Activated T-cell treated with anti-CD3 and anti-CD28 coated beads, Interleukin-2, amount 50 U/mL, for 4 hours (primary cell): ENCODE measurements at regions not wholly inside any gene's neighbourhood (a gene's known extent, or its start where the extent isn't known, plus 50 kb on each side); places are given as distances from the start of the nearest gene placed in this dataset.
"Not testable (repeated sequence)": the region's sequence is repeated elsewhere in the genome, so short reads cannot be mapped to it uniquely, and the experiment has no call there.

ENCODE experiments used
- ATAC-seq, 2 donors: fragments of 200-7000 bp; cut with Tn5 transposase; one replicate each; pipeline ENCODE4 v1.10.0; 2021
- DNase-seq: peaks from one replicate; pipeline ENCODE4 v3.0.0-alpha.2; 2020
- H3K27me3 Mint-ChIP-seq: one replicate; pipeline ENCODE4 v1.8.0; 2021; ENCODE audit warnings: low read depth, mixed read lengths
- H3K36me3 Mint-ChIP-seq: one replicate; pipeline ENCODE4 v1.8.0; 2022; ENCODE audit warnings: mixed read lengths; ENCODE audit not compliant: insufficient read depth
- H3K4me1 Mint-ChIP-seq: one replicate; pipeline ENCODE4 v1.8.0; 2021; ENCODE audit warnings: low read depth, mixed read lengths
- H3K4me3 Mint-ChIP-seq: one replicate; pipeline ENCODE4 v1.8.0; 2021; ENCODE audit warnings: mild to moderate bottlenecking, moderate library complexity, mixed read lengths
- H3K9me3 Mint-ChIP-seq: one replicate; pipeline ENCODE4 v1.8.0; 2021; ENCODE audit warnings: mixed read lengths

- not testable (repeated sequence) for H3K36me3 Mint-ChIP-seq, H3K4me1 Mint-ChIP-seq, ATAC-seq, H3K27me3 Mint-ChIP-seq, DNase-seq, H3K4me3 Mint-ChIP-seq, H3K9me3 Mint-ChIP-seq
These were observed 2832.3 kb downstream of the RPIA start for GRCh38 chr2:91523751-91524150.

- H3K36me3 Mint-ChIP-seq, H3K4me3 Mint-ChIP-seq, H3K27me3 Mint-ChIP-seq, ATAC-seq, H3K9me3 Mint-ChIP-seq, DNase-seq, H3K4me1 Mint-ChIP-seq: not testable (repeated sequence)
These were observed 2834.1 kb downstream of the RPIA start for GRCh38 chr2:91525587-91525986.

GRCh38 chr2:91526083-91526482 is 2834.6 kb downstream of the RPIA start:
- not testable (repeated sequence) for ATAC-seq, H3K4me1 Mint-ChIP-seq, H3K36me3 Mint-ChIP-seq, H3K4me3 Mint-ChIP-seq, H3K9me3 Mint-ChIP-seq, H3K27me3 Mint-ChIP-seq, DNase-seq

- H3K27me3 Mint-ChIP-seq, H3K9me3 Mint-ChIP-seq, ATAC-seq, H3K4me3 Mint-ChIP-seq, DNase-seq, H3K4me1 Mint-ChIP-seq, H3K36me3 Mint-ChIP-seq: not testable (repeated sequence)
These were observed 2835.6 kb downstream of the RPIA start for GRCh38 chr2:91527056-91527455.

- ATAC-seq, H3K27me3 Mint-ChIP-seq, H3K4me3 Mint-ChIP-seq, H3K36me3 Mint-ChIP-seq, DNase-seq, H3K9me3 Mint-ChIP-seq, H3K4me1 Mint-ChIP-seq: not testable (repeated sequence)
These were observed 2836.1 kb downstream of the RPIA start for GRCh38 chr2:91527491-91528031.

GRCh38 chr2:91528361-91528760 is 2836.9 kb downstream of the RPIA start:
- not testable (repeated sequence) for H3K4me1 Mint-ChIP-seq, H3K27me3 Mint-ChIP-seq, H3K36me3 Mint-ChIP-seq, H3K9me3 Mint-ChIP-seq, ATAC-seq, DNase-seq, H3K4me3 Mint-ChIP-seq

GRCh38 chr2:91536109-91536508 is 2844.6 kb downstream of the RPIA start:
- H3K9me3 Mint-ChIP-seq, H3K4me3 Mint-ChIP-seq, H3K36me3 Mint-ChIP-seq, DNase-seq, H3K4me1 Mint-ChIP-seq, ATAC-seq, H3K27me3 Mint-ChIP-seq: not testable (repeated sequence)

- not testable (repeated sequence) for H3K4me3 Mint-ChIP-seq, DNase-seq, H3K36me3 Mint-ChIP-seq, H3K27me3 Mint-ChIP-seq, H3K4me1 Mint-ChIP-seq, H3K9me3 Mint-ChIP-seq, ATAC-seq
These were observed 2845.2 kb downstream of the RPIA start for GRCh38 chr2:91536549-91537263.

- H3K9me3 Mint-ChIP-seq, H3K27me3 Mint-ChIP-seq, H3K4me1 Mint-ChIP-seq, ATAC-seq, DNase-seq, H3K4me3 Mint-ChIP-seq, H3K36me3 Mint-ChIP-seq: not testable (repeated sequence)
These were observed 2857.8 kb downstream of the RPIA start for GRCh38 chr2:91549316-91549715.

GRCh38 chr2:91558234-91558633 is 2866.8 kb downstream of the RPIA start:
- H3K9me3 Mint-ChIP-seq: peaks cover 29% of the 10 kb centered on the region
- not testable (repeated sequence) for H3K36me3 Mint-ChIP-seq, H3K4me3 Mint-ChIP-seq, H3K27me3 Mint-ChIP-seq, ATAC-seq, H3K4me1 Mint-ChIP-seq, DNase-seq

- ATAC-seq, H3K4me1 Mint-ChIP-seq, H3K36me3 Mint-ChIP-seq, H3K4me3 Mint-ChIP-seq, DNase-seq, H3K27me3 Mint-ChIP-seq: not testable (repeated sequence)
- peaks cover 29% of the 10 kb centered on the region for H3K9me3 Mint-ChIP-seq
These were observed 2867.8 kb downstream of the RPIA start for GRCh38 chr2:91559269-91559668.

GRCh38 chr2:91559886-91560614 is 2868.6 kb downstream of the RPIA start:
- H3K36me3 Mint-ChIP-seq, DNase-seq, H3K4me3 Mint-ChIP-seq, H3K4me1 Mint-ChIP-seq, ATAC-seq, H3K27me3 Mint-ChIP-seq: not testable (repeated sequence)
- H3K9me3 Mint-ChIP-seq: peaks cover 29% of the 10 kb centered on the region

GRCh38 chr2:91562184-91562583 is 2870.7 kb downstream of the RPIA start:
- H3K4me3 Mint-ChIP-seq: not testable (repeated sequence)

GRCh38 chr2:91564700-91565099 is 2873.2 kb downstream of the RPIA start:
- H3K4me3 Mint-ChIP-seq, H3K36me3 Mint-ChIP-seq, DNase-seq, H3K4me1 Mint-ChIP-seq, ATAC-seq, H3K27me3 Mint-ChIP-seq: not testable (repeated sequence)
- H3K9me3 Mint-ChIP-seq: peaks cover 13% of the 10 kb centered on the region

More at GRCh38 chr2:91562184-91562583, 2870.7 kb downstream of the RPIA start:
- H3K36me3 Mint-ChIP-seq, H3K4me1 Mint-ChIP-seq, ATAC-seq, DNase-seq, H3K27me3 Mint-ChIP-seq: not testable (repeated sequence)
- H3K9me3 Mint-ChIP-seq: peaks cover 29% of the 10 kb centered on the region
